Activated T-cell treated with anti-CD3 and anti-CD28 coated beads, Interleukin-2, amount 50 U/mL, for 48 hours (primary cell): ENCODE measurements at regions not wholly inside any gene's neighbourhood (a gene's known extent, or its start where the extent isn't known, plus 50 kb on each side); places are given as distances from the start of the nearest gene placed in this dataset.
"Not testable (repeated sequence)": the region's sequence is repeated elsewhere in the genome, so short reads cannot be mapped to it uniquely, and the experiment has no call there.

Source experiments
- DNase-seq, 2 experiments: peaks; one replicate each; pipeline ENCODE4 v3.0.0-alpha.2; 2020

GRCh38 chr12:61137677-61138414 is 1122.4 kb upstream of the USP15 start:
- no peak for DNase-seq

GRCh38 chr12:61138415-61138759 is 1121.8 kb upstream of the USP15 start:
- DNase-seq, result no peak

- DNase-seq, result no peak
These were observed 1098.2 kb upstream of the USP15 start for GRCh38 chr12:61161961-61162360.

GRCh38 chr12:61188801-61189595 is 1071.2 kb upstream of the USP15 start:
- no peak for DNase-seq

GRCh38 chr12:61213646-61214045 is 1046.6 kb upstream of the USP15 start:
- DNase-seq, result no peak

GRCh38 chr12:61220337-61220736 is 1039.9 kb upstream of the USP15 start:
- no peak for DNase-seq

GRCh38 chr12:61232040-61232439 is 1028.2 kb upstream of the USP15 start:
- no peak for DNase-seq

- no peak for DNase-seq
These were observed 1009.9 kb upstream of the USP15 start for GRCh38 chr12:61250303-61250702.

- no peak for DNase-seq
These were observed 1009.1 kb upstream of the USP15 start for GRCh38 chr12:61251076-61251475.

- DNase-seq, result no peak
These were observed 1006.0 kb upstream of the USP15 start for GRCh38 chr12:61254225-61254624.

GRCh38 chr12:61264294-61264693 is 995.9 kb upstream of the USP15 start:
- DNase-seq, result not testable (repeated sequence)

GRCh38 chr12:61267474-61267873 is 992.7 kb upstream of the USP15 start:
- no peak for DNase-seq

GRCh38 chr12:61272441-61272840 is 987.8 kb upstream of the USP15 start:
- DNase-seq, result no peak

GRCh38 chr12:61282790-61283575 is 977.2 kb upstream of the USP15 start:
- DNase-seq, result no peak

GRCh38 chr12:61290473-61290872 is 969.7 kb upstream of the USP15 start:
- DNase-seq, result no peak

- DNase-seq, result no peak
These were observed 968.6 kb upstream of the USP15 start for GRCh38 chr12:61291647-61292046.

GRCh38 chr12:61294011-61294410 is 966.2 kb upstream of the USP15 start:
- not testable (repeated sequence) for DNase-seq

GRCh38 chr12:61301817-61302216 is 958.4 kb upstream of the USP15 start:
- no peak for DNase-seq

GRCh38 chr12:61302282-61302681 is 957.9 kb upstream of the USP15 start:
- no peak for DNase-seq

GRCh38 chr12:61308220-61308619 is 952.0 kb upstream of the USP15 start:
- no peak for DNase-seq

GRCh38 chr12:61311413-61311812 is 948.8 kb upstream of the USP15 start:
- no peak for DNase-seq

- no peak for DNase-seq
These were observed 911.3 kb upstream of the USP15 start for GRCh38 chr12:61348871-61349270.

GRCh38 chr12:61355105-61355504 is 905.1 kb upstream of the USP15 start:
- no peak for DNase-seq

- DNase-seq, result no peak
These were observed 903.7 kb upstream of the USP15 start for GRCh38 chr12:61356485-61356884.
